ENCODE measurements at regions not wholly inside any gene's neighbourhood (a gene's known extent, or its start where the extent isn't known, plus 50 kb on each side); places are given as distances from the start of the nearest gene placed in this dataset.

- POLR2A ChIA-PET, result no interaction called here
- TF ChIP-seq RXRA (IDR thresholded peaks at IDR 0.05; ENCODE audit: borderline replicate concordance, low read depth), result no peak
- TF ChIP-seq TAF1 (IDR thresholded peaks at IDR 0.05; ENCODE audit: borderline replicate concordance, low read depth, low read length), result no peak
- no peak for TF ChIP-seq JUND (IDR thresholded peaks at IDR 0.05)
- TF ChIP-seq, protein P1, sequence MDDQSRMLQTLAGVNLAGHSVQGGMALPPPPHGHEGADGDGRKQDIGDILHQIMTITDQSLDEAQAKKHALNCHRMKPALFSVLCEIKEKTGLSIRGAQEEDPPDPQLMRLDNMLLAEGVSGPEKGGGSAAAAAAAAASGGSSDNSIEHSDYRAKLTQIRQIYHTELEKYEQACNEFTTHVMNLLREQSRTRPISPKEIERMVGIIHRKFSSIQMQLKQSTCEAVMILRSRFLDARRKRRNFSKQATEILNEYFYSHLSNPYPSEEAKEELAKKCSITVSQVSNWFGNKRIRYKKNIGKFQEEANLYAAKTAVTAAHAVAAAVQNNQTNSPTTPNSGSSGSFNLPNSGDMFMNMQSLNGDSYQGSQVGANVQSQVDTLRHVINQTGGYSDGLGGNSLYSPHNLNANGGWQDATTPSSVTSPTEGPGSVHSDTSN (IDR thresholded peaks at IDR 0.05), result no peak
- no peak for TF ChIP-seq EZH2phosphoT487 (IDR thresholded peaks at IDR 0.05; ENCODE audit: borderline replicate concordance, low read depth)
- TF ChIP-seq YY1 (IDR thresholded peaks at IDR 0.05; ENCODE audit: low read depth), result no peak
- no peak for TF ChIP-seq RFX5 (IDR thresholded peaks at IDR 0.05; ENCODE audit: low read length)
- TF ChIP-seq, protein P2, sequence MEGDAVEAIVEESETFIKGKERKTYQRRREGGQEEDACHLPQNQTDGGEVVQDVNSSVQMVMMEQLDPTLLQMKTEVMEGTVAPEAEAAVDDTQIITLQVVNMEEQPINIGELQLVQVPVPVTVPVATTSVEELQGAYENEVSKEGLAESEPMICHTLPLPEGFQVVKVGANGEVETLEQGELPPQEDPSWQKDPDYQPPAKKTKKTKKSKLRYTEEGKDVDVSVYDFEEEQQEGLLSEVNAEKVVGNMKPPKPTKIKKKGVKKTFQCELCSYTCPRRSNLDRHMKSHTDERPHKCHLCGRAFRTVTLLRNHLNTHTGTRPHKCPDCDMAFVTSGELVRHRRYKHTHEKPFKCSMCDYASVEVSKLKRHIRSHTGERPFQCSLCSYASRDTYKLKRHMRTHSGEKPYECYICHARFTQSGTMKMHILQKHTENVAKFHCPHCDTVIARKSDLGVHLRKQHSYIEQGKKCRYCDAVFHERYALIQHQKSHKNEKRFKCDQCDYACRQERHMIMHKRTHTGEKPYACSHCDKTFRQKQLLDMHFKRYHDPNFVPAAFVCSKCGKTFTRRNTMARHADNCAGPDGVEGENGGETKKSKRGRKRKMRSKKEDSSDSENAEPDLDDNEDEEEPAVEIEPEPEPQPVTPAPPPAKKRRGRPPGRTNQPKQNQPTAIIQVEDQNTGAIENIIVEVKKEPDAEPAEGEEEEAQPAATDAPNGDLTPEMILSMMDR (IDR thresholded peaks at IDR 0.05), result no peak
- TF ChIP-seq, protein P3, sequence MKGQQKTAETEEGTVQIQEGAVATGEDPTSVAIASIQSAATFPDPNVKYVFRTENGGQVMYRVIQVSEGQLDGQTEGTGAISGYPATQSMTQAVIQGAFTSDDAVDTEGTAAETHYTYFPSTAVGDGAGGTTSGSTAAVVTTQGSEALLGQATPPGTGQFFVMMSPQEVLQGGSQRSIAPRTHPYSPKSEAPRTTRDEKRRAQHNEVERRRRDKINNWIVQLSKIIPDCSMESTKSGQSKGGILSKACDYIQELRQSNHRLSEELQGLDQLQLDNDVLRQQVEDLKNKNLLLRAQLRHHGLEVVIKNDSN (IDR thresholded peaks at IDR 0.05; ENCODE audit: borderline replicate concordance, low read depth), result no peak
- WGBS (ENCODE audit: low lambda C conversion rate), result 6% methylated on average over 2 of the region's 2 CpGs
Measured at GRCh38 chrX:137286423-137286822, 252.6 kb upstream of the GPR101 start.

GRCh38 chrX:137278825-137279224, 245.0 kb upstream of the GPR101 start:
- H3K36me3 ChIP-seq (replicated peaks in 1 of 2; ENCODE audit: control insufficient read depth in 1 of 2, insufficient read depth in 2 of 2, low read length in 1 of 2), result no peaks in the 10 kb centered on the region
- no peak overlapping the region for H3K4me3 ChIP-seq (ENCODE audit: low read depth in 2 of 2, low read length in 1 of 2)
- no peaks in the 10 kb centered on the region for H3F3A ChIP-seq (replicated peaks; ENCODE audit: insufficient read depth)
- no peaks in the 10 kb centered on the region for H3K27me3 ChIP-seq (ENCODE audit: insufficient read depth)
- H3K9me3 ChIP-seq, result no peaks in the 10 kb centered on the region
- POLR2A ChIA-PET, result no interaction called here
- no peaks in the 10 kb centered on the region for H3K79me2 ChIP-seq (ENCODE audit: insufficient read depth)
- CTCF ChIA-PET, result interaction anchor here (0.9 kb wide), 1 partner anchor 11 kb away, joined by 3 read pairs; no protein-coding TSS in a partner anchor
- H3K9me2 ChIP-seq, result no peaks in the 10 kb centered on the region
- no peak overlapping the region for H3K9ac ChIP-seq
- TF ChIP-seq MXI1 (IDR thresholded peaks at IDR 0.05; ENCODE audit: low read depth, low read length) (no peak), FOXJ3 (CRISPR knock-in tag; IDR thresholded peaks at IDR 0.05) (no peak), GABPA (IDR thresholded peaks at IDR 0.05; ENCODE audit: low read depth) (no peak), NFIC (IDR thresholded peaks at IDR 0.05; ENCODE audit: borderline replicate concordance) (no peak), RCOR1 (IDR thresholded peaks at IDR 0.05; ENCODE audit: low read length) (no peak)
- no peak overlapping the region for H3K4me2 ChIP-seq
- 23% methylated on average over 4 of the region's 4 CpGs for WGBS (ENCODE audit: low lambda C conversion rate)
- H4K20me1 ChIP-seq (ENCODE audit: insufficient read depth), result no peaks in the 10 kb centered on the region
- H3K4me1 ChIP-seq (ENCODE audit: control insufficient read depth in 1 of 2, insufficient read depth in 2 of 2, low read depth in 1 of 2, low read length in 1 of 2), result no peaks in the 10 kb centered on the region
- no peak overlapping the region for H3K27ac ChIP-seq (ENCODE audit: low read depth in 2 of 2, low read length in 1 of 2)
- no peak overlapping the region for H2AFZ ChIP-seq (ENCODE audit: low read depth)
- no peak for DNase-seq

More at GRCh38 chrX:137286423-137286822, 252.6 kb upstream of the GPR101 start:
- no peak for DNase-seq
- Histone ChIP-seq H3K79me2 (ENCODE audit: insufficient read depth) (no peaks in the 10 kb centered on the region), H3K9me2 (no peaks in the 10 kb centered on the region), H3F3A (replicated peaks; ENCODE audit: insufficient read depth) (no peaks in the 10 kb centered on the region), H3K4me3 (ENCODE audit: low read depth in 2 of 2, low read length in 1 of 2) (no peak overlapping the region), H3K36me3 (replicated peaks in 1 of 2; ENCODE audit: control insufficient read depth in 1 of 2, insufficient read depth in 2 of 2, low read length in 1 of 2) (no peaks in the 10 kb centered on the region), H4K20me1 (ENCODE audit: insufficient read depth) (no peaks in the 10 kb centered on the region), H3K9ac (no peak overlapping the region), H3K4me1 (ENCODE audit: control insufficient read depth in 1 of 2, insufficient read depth in 2 of 2, low read depth in 1 of 2, low read length in 1 of 2) (no peaks in the 10 kb centered on the region), H3K9me3 (no peaks in the 10 kb centered on the region), H3K27ac (ENCODE audit: low read depth in 2 of 2, low read length in 1 of 2) (no peak overlapping the region), H3K27me3 (ENCODE audit: insufficient read depth) (no peaks in the 10 kb centered on the region), H3K4me2 (no peak overlapping the region), H2AFZ (ENCODE audit: low read depth) (no peak overlapping the region)
- CTCF ChIA-PET, result no interaction called here

All from SK-N-SH (cell line).